GM12892 (cell line): ENCODE measurements at regions not wholly inside any gene's neighbourhood (a gene's known extent, or its start where the extent isn't known, plus 50 kb on each side); places are given as distances from the start of the nearest gene placed in this dataset.

Experiments used
- POLR2A ChIP-seq: IDR thresholded peaks from 2 replicates; pipeline ENCODE4 v1.6.1; 2011; ENCODE audit warnings: low read depth, low read length, control low read depth
- POLR2AphosphoS5 ChIP-seq: IDR thresholded peaks from 2 replicates; pipeline ENCODE4 v1.6.1; 2011; ENCODE audit warnings: low read depth, low read length, control low read depth
- TAF1 ChIP-seq: IDR thresholded peaks from 2 replicates; pipeline ENCODE4 v1.6.1; 2011; ENCODE audit warnings: low read depth, mild to moderate bottlenecking, control low read depth, low read length, borderline replicate concordance

DNA sequence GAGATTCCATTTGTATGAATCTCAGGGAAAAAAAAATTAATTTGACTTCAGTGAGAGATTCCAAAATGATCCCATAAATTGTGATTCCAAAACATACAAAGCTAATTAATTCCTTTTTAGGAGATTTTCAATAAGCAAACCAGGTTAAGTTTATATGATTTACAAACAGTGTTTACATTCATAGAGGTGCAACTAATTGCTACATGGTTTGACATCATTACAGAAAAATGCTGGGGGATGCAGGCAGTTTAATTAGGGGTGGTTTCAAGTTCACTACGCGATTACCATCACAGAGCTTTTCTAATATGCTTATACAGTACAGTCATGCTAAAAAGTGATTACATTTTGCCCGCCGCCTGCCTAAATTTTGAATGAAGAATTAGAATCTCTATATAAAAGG, 143.2 kb upstream of the MGMT start:
- TF ChIP-seq POLR2A (no peak), POLR2AphosphoS5 (no peak), TAF1 (no peak)
